ENCODE measurements at regions not wholly inside any gene's neighbourhood (a gene's known extent, or its start where the extent isn't known, plus 50 kb on each side); places are given as distances from the start of the nearest gene placed in this dataset.

DNA sequence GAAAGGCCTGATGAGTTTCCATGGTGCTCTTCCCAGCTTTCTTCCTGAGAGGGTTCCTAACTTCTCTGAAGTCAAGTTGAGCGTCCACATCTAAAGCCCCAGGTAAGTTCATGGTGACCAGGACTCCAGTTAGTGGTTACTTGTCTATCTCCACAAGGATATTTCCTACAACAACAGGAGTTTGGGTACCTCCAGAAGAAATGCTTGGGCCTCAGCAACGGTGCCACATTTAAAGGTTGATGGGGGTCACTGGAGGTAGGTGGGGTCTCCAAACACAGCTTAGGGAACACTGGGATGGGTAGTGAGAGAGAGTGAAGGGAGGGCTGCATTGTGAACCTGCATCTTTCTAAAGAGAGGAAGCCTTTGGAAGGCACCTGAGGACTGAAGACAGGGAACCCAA is 123.4 kb downstream of the BOD1 start:
- TF ChIP-seq, protein P1, sequence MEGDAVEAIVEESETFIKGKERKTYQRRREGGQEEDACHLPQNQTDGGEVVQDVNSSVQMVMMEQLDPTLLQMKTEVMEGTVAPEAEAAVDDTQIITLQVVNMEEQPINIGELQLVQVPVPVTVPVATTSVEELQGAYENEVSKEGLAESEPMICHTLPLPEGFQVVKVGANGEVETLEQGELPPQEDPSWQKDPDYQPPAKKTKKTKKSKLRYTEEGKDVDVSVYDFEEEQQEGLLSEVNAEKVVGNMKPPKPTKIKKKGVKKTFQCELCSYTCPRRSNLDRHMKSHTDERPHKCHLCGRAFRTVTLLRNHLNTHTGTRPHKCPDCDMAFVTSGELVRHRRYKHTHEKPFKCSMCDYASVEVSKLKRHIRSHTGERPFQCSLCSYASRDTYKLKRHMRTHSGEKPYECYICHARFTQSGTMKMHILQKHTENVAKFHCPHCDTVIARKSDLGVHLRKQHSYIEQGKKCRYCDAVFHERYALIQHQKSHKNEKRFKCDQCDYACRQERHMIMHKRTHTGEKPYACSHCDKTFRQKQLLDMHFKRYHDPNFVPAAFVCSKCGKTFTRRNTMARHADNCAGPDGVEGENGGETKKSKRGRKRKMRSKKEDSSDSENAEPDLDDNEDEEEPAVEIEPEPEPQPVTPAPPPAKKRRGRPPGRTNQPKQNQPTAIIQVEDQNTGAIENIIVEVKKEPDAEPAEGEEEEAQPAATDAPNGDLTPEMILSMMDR (conservative IDR thresholded peaks at IDR 0.05; ENCODE audit: low read depth, low read length), result no peak
- no peak for TF ChIP-seq POLR2A (IDR thresholded peaks at IDR 0.05; ENCODE audit: low read depth, low read length)
- TF ChIP-seq, protein P2, sequence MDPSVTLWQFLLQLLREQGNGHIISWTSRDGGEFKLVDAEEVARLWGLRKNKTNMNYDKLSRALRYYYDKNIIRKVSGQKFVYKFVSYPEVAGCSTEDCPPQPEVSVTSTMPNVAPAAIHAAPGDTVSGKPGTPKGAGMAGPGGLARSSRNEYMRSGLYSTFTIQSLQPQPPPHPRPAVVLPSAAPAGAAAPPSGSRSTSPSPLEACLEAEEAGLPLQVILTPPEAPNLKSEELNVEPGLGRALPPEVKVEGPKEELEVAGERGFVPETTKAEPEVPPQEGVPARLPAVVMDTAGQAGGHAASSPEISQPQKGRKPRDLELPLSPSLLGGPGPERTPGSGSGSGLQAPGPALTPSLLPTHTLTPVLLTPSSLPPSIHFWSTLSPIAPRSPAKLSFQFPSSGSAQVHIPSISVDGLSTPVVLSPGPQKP (IDR thresholded peaks at IDR 0.05; ENCODE audit: borderline replicate concordance, low read depth, low read length), result no peak
- TF ChIP-seq BHLHE40 (IDR thresholded peaks at IDR 0.05; ENCODE audit: low read depth, low read length), result no peak
- TF ChIP-seq CEBPB (IDR thresholded peaks at IDR 0.05; ENCODE audit: low read depth, low read length), result no peak
